NOMO-1 (cell line): ENCODE measurements at regions not wholly inside any gene's neighbourhood (a gene's known extent, or its start where the extent isn't known, plus 50 kb on each side); places are given as distances from the start of the nearest gene placed in this dataset.

ENCODE experiments used
- DNase-seq, 2 experiments: peaks; one replicate each; lab custom pipeline; 2025; ENCODE audit not compliant: unreplicated experiment in 2 of 2; lab: John Stamatoyannopoulos, UW

DNA sequence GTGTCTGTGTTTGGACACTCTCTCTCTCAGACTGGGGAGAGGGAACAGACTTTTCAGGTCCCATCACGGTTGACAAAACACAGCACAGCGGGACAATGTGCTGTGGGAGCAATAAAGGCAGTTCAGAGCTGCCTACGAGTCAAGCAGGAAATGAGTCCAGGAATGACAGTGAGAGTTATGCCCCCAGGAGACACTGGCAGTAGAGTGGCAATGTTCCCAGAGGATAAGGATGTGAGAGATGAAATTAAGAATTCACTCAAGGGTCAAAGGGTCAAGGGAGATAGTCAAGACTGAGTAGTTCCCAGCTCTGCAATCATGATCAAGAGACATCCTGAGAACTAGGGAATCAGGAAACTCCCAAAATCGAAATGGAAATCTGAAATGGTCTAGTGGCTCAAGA is 156.1 kb downstream of the LURAP1L start:
- DNase-seq = no peak

DNA sequence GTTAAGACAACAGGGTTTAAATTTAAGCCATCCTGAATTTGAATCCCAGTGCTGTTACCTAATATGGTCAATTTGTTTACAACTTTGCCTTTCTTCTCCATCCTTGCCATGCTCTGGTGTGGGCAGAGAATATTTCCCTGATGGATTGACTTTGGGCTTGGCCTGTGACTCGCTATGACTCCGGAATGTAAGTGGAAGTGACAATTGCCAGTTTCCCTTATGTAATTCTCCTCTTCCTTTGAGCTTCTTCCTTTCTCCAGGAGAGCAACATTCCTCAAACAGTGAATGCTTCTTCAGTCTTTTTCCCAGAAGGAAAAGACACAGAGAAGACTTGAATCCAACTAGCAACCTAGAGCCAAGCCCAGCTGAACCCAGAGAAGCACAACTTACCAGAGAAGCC is 159.1 kb downstream of the LURAP1L start:
- no peak for DNase-seq

DNA sequence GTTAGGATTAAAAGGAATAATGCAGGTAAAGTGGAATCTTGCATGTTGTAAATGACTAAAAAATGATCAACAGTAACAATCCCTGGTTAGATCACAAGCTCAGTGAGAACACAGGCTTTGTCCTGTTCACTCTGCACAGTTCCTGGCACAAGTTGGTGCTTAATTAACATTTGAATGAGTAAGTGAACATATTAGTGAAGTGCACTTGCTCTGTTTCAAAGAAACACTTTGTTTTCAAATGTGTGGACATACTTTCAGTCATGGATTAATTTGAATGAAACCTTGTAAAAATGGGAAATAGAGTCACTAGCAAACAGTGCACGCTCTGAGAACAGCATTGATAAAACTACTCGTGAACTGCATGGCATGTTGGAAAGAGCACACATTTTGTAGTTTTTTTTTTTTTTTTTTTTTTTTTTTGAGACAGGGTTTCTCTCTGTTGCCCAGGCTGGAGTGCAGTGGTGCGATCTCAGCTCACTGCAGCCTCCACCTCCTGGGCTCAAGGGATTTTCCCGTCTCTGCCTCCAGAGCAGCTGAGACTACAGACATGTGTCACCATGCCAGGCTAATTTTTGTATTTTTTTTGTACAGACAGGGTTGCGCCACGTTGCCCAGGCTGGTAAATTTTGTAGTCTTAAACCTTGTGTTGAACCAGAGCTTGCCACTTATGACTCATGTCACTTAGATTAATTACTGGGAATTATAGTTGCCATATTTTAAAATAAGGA is 159.9 kb downstream of the LURAP1L start:
- no peak for DNase-seq

DNA sequence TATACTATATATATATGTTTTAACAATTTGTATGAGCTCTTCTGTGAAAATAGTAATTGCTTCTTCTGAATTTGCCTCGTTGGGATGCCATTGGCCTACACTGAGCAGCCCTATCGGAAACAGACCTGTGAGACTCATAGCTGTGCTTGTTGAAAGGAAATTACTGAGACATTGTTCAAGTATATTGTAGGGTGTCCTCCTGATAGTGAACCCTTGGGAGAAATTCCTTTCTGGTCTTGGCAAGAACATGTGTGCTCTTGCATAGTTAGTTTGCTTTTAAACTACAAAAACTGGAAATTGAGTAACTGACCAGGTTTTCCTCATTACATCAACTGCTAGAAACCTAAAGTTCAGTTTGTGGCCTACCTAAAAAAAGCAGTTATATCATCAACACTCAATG is 160.9 kb downstream of the LURAP1L start:
- DNase-seq = no peak

DNA sequence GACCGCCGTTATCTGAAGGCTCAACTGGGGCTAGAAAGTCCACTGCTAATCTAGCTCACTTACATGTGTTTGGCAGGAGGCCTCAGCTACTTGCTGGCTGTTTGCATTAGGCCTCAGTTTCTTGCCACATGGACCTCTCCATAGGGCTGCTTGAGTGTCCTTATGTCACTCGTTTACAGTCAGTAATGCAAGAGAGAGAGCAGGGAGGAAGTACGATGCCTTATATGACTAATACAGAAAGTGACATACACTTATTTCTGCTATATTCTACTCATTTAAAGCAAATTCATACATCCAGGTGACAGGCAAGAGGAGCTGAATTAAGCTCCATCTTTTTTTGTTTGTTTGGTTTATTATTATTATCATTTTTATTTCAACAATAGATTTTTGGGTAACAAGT is 179.6 kb downstream of the LURAP1L start:
- DNase-seq = no peak

DNA sequence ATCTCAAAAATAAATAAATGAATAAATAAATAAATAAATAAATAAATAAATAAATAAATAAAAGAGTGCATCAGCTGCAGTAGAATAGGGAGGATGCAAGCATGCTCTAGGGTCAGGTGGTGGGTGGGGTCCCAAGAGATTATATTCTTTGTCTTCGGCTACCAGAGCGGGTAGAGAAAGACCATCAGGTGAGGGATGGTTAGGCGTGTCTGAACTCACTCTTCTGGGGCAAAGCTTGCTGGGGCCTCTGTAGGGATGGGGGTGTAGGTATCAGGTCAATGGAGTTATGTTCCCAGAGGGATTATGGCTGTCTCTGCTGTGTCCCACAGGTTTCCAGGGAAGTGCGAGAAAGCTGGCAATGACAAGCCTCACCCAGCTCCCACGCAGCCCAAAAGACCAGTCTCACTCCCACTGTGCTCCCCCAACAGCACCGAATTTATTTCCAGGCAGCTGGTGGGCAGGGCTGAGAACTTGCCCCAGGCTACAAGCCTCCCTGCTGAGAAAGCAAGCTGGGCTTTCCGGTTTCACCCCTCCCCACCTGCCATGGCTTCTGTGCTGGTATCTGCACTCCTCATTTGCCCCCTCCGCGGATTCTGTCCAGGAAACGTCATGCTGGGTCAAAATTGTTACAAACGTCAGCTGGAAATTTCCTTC is 180.8 kb downstream of the LURAP1L start:
- no peak for DNase-seq

DNA sequence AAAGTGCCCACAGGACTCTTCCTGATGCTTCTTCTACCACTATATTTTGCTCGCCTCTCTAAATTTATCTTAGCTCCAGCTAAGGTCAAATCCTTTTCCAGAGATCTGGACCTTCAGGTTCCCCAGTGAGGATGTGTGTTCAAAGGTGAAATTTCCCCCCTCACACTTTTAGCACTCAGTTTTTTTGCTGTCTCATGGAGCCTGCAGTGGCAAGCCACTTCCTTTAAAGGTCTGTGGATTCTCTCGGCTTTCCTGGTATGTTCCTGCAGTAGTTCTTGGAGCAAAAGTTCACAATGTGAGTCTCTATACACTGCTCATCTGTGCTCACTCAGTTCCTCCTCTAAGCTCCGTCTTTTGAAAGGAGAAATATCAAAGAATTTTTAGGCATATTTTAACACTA is 181.4 kb downstream of the LURAP1L start:
- no peak for DNase-seq

DNA sequence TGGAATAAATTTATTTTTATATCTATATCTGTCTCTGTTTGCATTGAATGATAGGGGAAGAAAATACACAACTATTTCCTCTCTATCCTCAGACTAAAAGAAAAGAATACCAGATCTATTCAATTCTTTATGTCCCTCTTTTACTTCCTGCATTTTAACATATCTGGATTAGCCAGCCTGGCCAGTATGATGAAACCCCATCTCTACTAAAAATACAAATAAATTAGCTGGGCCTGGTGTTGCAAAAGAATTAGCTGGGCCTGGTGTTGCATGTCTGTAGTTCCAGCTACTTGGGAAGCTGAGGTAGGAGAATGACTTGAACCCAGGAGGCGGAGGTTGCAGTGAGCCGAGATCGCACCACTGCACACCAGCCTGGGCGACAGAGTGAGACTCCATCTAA is 182.0 kb downstream of the LURAP1L start:
- DNase-seq = no peak

DNA sequence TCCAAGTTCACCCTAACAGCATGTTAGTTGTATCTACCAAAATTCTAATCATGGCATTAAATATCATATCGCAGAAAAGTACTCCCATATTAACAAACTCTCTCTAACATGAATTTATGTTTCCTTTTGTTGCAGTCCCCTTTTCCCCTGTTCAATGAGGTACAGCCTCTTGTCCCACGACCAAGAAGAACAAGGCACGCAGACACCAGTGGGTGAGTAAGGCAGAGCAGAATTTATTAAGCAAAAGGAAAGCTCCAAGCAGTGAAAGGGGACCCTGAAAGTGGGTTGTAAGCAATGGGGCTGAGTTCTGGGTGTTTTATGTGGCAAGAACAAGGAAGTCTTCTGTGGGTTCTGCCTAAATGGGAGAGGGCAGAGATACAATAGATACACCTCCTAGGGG is 183.5 kb downstream of the LURAP1L start:
- no peak for DNase-seq

DNA sequence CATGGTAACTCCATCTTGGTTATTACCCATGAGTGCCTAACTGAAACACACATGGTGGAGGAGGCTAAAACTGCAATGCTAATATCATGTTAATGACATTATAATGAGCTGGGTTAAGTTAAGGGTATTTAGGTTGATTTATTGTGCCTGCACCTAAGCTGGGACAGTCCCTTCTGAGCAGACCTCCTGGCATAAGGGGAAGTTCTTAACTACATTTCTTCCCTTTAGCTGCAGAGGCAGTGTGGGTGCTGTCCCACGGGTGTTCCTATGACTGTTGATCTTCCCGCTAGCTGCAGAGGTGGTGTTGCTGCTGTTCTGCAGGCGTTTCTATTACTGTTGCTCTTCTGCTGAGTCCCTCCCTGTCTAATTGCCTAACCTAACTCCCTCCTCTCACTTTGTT is 183.9 kb downstream of the LURAP1L start:
- DNase-seq = no peak

DNA sequence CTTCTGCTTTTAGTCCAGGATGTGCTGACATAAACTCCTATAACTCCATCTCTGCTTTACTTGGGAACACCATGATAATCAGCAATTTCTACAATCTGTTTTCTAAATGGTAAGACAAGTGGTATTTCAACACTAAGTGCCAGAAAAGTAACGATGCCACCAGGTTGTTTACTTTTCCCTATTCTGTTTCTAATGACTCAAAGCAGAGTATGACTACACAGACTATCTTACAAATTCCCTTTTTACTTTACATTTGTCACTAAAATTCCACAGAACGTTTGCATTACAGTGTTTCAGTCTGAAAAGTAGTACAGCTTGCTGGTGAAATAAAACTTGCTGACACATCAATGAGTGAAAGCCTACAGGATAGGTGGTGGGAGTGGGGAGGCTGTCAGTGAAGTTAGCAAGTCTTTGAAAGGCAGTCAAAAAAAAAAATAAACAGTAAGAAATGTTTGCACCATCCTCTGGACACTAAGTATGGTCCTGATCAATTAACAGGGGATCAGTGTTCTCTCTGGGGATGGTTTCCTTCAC is 186.5 kb downstream of the LURAP1L start:
- no peak for DNase-seq

DNA sequence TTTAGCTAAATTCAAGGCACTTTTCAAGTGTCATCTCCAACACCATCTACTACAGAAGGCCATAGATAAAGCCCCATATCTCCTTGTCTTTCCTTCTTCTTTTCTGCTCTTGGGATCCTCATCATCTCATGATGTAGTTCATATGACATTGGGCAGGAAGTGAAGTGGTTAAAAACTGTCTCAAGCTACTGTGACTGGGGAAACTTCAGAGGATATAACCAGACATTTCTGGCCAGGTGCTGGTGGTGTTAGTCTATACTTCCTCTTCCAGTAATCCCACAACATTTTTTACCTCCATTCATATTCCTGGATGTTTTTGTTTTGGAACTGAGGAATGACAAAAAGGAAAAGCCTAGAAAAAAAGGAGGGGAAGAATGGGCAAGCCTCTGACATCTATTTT is 188.7 kb downstream of the LURAP1L start:
- DNase-seq = no peak

DNA sequence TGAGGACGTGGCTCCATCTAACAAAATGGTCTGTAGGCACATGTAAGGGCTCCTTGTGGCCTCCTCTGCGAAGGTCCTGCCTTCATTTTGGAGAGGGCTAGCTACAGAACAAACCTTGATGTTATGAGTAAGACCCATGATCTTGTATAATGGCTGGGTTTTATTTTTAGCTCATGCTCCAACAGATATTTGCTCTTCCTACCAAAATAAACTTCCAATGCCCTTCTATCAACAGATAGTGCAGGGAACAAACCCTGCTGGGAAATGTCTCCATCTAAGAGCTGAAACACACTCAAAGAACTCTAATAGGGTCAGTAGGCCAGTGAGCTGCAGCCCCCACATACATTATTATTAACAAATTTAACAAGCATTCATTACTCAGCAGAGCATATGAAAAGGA is 189.5 kb downstream of the LURAP1L start:
- no peak for DNase-seq

DNA sequence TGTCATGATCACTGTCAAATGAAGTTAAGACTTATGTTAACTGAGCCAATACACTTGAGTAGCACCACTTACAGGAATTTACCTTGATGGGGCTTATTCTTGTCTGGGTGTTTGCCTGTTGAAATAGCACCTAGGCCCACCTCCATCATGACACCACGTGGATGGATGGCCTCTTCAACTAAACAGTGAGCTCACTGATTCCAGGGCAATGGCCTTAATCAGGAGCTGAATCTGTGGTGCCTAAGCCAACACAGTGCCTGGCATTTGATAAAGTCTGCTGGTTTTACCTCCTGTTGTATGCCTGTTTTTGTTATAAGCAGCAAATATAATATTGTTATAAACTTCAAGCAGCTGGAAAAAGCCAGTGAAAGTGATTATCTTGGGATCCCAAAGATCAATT is 190.5 kb downstream of the LURAP1L start:
- no peak for DNase-seq

DNA sequence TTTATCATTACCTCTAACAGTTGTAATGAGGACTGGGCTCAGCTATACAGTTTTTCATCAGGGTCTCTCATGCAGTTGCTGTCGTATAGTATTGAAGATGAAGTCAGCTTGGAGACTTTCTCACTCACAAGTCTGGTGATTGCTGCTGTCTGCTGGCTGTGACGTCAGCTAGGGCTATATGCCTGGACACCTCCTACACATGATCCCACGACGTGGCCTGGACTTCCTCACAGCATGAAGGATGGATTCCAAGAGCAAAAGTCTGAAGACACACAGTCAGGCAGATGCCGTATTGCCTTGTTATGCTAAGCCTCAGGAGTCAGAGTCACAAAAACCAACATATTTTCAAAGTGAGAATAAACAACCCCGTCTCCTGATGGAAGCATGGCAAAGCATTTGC is 193.3 kb downstream of the LURAP1L start:
- no peak for DNase-seq

DNA sequence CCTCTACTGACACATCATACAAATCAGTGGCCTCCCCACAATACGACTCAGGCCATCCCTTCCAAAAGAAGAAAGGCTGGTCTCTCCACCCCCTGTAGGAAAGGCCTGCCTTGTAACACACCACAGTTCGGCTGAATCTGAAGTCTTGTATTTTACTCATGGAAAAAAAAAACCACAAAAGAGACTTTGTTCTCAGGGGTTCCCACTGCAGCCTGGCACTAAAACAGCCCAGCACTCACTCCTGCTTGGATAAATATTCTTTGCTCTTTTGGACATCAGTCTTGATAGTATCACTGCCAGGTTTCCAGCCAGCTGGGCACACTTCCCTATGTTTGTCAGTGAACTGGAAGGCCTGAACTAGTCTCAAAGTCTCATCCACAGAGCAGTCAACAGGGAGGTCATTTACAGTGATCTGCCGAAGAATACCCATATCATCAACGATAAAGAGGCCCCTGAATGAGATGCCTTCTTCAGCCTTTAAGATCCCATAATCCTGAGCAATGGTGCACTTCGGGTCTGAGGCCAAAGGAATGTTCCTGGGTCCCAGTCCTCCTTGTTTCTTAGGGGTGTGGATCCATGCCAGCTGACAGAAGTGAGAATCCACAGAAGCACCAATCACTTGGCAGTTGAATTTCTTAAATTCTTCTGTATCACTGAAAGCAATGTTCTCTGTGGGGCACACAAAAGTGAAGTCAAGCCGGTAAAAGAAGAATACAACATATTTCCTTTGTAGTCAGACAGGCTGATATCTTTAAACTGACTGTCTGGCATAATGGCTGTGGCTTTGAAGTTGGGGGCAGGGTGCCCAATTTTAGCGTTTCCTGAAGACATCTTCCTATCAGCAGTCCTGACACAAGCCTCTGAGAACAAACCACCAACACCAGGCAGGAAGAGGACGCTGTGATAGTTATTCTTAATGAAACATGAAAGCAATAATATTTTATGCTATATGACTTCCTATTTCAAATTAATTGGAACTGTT is 198.1 kb downstream of the LURAP1L start:
- DNase-seq = no peak

DNA sequence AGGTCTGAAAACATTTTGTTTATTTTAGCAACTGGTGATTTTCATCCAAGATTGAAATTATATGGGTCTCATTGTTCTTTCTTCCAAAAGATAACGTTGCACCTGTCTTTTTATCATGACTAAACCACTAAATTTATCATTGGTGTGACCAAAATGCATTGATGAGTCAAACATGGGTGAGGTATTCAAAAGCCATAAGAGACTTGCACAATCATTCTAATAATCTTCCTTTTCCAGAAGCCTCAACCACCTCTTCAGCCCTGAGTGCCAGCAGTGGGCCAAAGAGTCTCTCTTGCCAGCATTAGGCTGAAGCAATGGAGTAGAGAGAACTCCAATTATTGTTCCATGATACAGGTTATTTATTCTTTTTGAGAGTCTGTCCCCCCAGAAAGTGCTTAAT is 198.9 kb downstream of the LURAP1L start:
- no peak for DNase-seq

DNA sequence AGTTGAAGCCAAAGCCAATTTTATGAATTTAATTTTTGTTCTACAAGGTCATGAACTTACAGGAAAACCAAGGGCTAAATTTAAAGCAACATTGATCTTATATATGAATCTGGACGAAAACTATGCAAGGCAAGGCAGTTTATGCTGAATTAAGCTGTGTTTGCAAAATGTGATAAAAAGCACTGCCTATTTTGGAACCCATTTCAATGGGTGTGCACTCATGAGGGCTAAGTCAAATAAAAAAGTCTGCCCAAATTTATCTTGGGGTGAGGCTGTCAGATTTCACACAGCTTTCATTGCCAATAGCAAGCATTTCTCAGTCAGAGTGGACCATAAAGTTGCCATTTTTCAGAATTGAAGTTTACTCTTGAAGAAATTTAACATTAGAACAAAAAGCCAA is 199.9 kb downstream of the LURAP1L start:
- no peak for DNase-seq

DNA sequence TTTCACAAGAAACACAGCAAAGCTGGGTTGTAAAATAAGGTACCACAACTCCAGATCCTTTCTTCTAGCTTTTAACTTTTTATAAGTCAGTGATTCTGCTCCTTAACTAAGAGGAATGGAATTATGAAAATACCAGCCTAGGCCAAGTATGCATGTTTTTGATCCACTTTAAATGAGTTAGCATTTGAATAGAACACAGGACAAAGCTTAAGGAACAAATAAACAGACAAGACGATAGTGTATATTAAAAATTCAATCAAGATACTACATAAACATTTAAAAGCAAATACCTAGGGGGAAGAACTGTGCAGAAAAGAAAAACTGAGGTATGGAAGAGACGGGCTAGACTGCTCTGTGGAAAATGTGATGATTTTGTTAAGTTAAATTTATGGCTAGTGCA is 200.7 kb downstream of the LURAP1L start:
- DNase-seq = no peak

DNA sequence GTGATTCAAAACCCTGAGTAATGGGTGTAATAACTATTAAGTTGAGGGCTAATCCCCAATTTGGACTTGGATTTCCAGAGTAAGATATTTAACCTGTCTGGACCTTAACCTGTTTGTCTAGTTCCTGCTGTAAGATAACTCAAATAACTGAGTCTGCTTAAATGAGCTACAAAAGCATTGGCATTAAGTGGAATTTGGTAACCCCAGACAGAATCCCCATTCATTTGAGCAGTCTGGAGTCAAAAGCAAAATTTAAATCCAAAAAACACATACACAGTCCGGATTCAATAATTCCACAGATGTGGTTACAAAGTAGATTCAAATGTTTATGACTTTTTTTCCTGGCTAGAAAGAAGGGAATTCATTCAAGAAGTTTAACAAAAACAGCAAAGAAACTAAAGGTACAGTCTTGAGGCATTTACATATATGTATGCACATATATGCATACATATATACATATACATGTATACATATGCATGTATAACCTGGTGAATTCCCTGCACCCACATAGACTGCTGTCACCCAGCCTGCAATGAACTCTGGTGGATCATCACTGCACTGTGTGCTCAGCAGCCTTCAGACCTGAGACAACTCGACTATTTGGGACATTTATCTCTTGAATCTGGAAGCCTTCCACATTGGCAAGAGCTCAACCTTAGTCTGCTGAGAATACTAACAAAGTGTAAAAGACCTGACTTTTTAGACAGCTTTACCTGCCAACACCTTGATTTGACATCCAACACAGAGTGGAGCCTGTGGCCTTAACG is 205.4 kb downstream of the LURAP1L start:
- DNase-seq = no peak

DNA sequence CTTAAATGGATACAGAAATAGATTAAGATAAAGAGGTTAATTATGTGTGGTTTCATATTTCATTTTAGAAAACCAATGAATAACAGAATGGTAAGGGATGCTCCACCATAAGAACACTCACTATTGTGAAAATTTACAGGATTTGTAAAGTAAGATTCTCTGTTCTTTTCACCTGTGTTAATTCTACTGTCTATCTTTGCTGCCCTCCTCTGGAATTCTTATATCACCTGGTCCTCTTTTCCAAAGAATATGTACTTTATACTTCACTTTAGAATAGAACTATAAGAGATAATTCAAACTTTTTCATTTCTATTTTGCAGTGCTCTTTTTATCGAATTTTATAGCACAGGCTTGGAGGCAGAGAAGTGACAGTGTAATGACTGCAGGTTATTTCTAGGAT is 213.4 kb downstream of the LURAP1L start:
- no peak for DNase-seq
